ENCODE measurements at regions not wholly inside any gene's neighbourhood (a gene's known extent, or its start where the extent isn't known, plus 50 kb on each side); places are given as distances from the start of the nearest gene placed in this dataset.

- no peak for TF ChIP-seq CTCF (IDR thresholded peaks at IDR 0.05)
- no peak for TF ChIP-seq POLR2A (IDR thresholded peaks at IDR 0.05)
Observed at GRCh38 chr13:44089452-44089851, 209.7 kb downstream of the LACC1 start.

Data from uterus (tissue), 2 donors.